Body of pancreas (tissue), 4 donors: ENCODE measurements at regions not wholly inside any gene's neighbourhood (a gene's known extent, or its start where the extent isn't known, plus 50 kb on each side); places are given as distances from the start of the nearest gene placed in this dataset.

Source experiments
- CTCF ChIP-seq, 7 experiments: fragments of 450-650 bp in 4 of 7; fragments of 200-600 bp in 3 of 7; sonication (generic) in 3 of 7; IDR thresholded peaks; one replicate each; pipeline ENCODE4 v1.5.1; 2016 to 2019; ENCODE audit warnings: antibody characterized with exemption in 7 of 7
- POLR2A ChIP-seq, 3 donors: fragments of 450-650 bp; IDR thresholded peaks; one replicate each; pipeline ENCODE4 v1.6.1; 2016; ENCODE audit warnings: antibody characterized with exemption in 3 of 3, mild to moderate bottlenecking in 2 of 3

- TF ChIP-seq POLR2A (IDR thresholded peaks at IDR 0.05) = no peak
- TF ChIP-seq CTCF (IDR thresholded peaks at IDR 0.05) = no peak
These were observed 226.3 kb upstream of the ADGRL4 start for GRCh38 chr1:79232818-79233217.
